ENCODE measurements at regions not wholly inside any gene's neighbourhood (a gene's known extent, or its start where the extent isn't known, plus 50 kb on each side); places are given as distances from the start of the nearest gene placed in this dataset.

DNA sequence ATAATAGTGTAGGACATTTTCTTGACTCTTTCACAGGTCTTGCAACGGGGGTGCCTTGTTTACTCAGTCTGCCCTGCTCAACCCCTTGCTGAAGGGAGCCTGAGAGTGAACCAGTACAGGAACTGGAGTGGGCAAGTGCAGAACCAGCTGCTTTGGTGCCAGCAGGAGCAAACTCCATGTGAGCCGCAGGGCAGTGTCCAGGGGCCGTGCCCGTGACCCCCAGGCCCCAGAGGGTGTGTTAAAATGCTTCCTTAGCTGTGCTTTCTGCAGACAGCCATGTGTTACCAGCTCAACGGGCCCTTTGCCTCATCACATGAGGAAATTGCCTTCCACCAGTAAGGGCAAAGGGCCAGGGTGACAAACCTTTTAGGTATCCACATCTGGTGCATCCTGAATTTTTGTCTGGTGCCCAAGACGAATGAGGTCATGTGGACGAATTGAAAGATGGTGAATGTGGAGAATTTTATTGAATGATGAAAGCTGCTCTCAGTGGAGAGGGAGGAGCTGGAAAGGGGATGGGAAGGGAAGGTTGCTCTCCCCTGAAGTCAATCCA lies 53.6 kb upstream of the OR5D13 start:
- Mint-ChIP-seq H3K4me1 (no peaks in the 10 kb centered on the region), H3K36me3 (no peaks in the 10 kb centered on the region), H3K4me3 (no peak overlapping the region), H3K9me3 (peaks cover 60% of the 10 kb centered on the region), H3K27me3 (ENCODE audit: low read depth) (no peaks in the 10 kb centered on the region), H3K27ac (no peak overlapping the region)
- no peak for DNase-seq (ENCODE audit: low spot score in 2 of 2, unreplicated experiment in 2 of 2)
- TF ChIP-seq, protein P1, sequence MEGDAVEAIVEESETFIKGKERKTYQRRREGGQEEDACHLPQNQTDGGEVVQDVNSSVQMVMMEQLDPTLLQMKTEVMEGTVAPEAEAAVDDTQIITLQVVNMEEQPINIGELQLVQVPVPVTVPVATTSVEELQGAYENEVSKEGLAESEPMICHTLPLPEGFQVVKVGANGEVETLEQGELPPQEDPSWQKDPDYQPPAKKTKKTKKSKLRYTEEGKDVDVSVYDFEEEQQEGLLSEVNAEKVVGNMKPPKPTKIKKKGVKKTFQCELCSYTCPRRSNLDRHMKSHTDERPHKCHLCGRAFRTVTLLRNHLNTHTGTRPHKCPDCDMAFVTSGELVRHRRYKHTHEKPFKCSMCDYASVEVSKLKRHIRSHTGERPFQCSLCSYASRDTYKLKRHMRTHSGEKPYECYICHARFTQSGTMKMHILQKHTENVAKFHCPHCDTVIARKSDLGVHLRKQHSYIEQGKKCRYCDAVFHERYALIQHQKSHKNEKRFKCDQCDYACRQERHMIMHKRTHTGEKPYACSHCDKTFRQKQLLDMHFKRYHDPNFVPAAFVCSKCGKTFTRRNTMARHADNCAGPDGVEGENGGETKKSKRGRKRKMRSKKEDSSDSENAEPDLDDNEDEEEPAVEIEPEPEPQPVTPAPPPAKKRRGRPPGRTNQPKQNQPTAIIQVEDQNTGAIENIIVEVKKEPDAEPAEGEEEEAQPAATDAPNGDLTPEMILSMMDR (IDR thresholded peaks at IDR 0.05; ENCODE audit: unreplicated experiment), result no peak

Measured in mesothelial cell of epicardium (in vitro differentiated cells).